IPS-18c (cell line): ENCODE measurements at regions not wholly inside any gene's neighbourhood (a gene's known extent, or its start where the extent isn't known, plus 50 kb on each side); places are given as distances from the start of the nearest gene placed in this dataset.

Source experiments
- H3K4me3 ChIP-seq: 2 replicates; pipeline ENCODE4 v1.7.0; 2013; ENCODE audit warnings: low read depth, mild to moderate bottlenecking, low read length, moderate library complexity; ENCODE audit not compliant: insufficient read depth
- H3K9me3 ChIP-seq: one replicate; pipeline ENCODE4 v1.6.1; 2013; ENCODE audit warnings: mild to moderate bottlenecking, low read length, moderate library complexity; ENCODE audit not compliant: control insufficient read depth, insufficient read depth

DNA sequence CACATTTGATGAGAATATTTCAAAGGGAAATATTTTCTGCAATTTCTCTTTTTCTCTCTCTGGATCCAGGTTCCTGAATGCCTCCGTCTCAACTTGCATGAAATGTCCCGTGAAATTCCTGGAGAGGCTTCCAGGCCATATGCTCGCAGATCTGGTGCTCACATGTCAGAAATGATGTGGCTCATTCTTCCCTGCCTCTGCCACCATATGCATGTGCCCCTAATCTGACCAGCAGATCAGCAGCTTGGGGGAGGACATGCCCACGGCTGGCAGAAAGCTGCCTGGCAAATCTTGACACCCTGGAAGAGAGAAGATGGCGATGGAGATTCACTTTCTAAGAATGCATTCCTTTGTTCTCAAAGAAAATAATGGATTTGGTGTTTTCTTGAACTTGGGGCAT is 490.7 kb downstream of the RPS24 start:
- H3K9me3 ChIP-seq: no peaks in the 10 kb centered on the region
- no peak overlapping the region for H3K4me3 ChIP-seq

DNA sequence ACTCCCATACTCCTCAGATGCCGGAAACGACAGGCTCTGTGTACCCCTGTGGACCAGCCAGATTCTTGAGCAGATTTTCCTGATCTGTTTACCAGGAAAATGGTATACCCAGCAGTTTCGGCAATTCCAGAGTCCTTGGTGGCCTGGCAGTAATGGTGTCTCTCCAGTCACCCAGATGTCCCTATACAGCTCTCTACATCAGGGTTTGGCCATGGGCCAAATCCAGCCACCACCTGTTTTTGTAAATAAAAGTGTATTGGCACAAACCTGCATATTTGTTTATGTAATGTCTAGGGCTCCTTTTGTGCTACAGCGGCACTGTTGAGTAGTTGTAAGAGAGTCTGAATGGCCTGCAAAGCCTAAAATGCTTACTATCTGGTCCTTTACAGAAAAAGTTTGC is 491.3 kb downstream of the RPS24 start:
- H3K4me3 ChIP-seq: no peak overlapping the region
- no peaks in the 10 kb centered on the region for H3K9me3 ChIP-seq

- Histone ChIP-seq H3K4me3 (no peak overlapping the region), H3K9me3 (peaks cover 2% of the 10 kb centered on the region)
Observed at GRCh38 chr10:78526347-78526746, 492.7 kb downstream of the RPS24 start.

GRCh38 chr10:78527296-78527695 is 493.6 kb downstream of the RPS24 start:
- Histone ChIP-seq H3K4me3 (no peak overlapping the region), H3K9me3 (peaks cover 2% of the 10 kb centered on the region)

GRCh38 chr10:78528749-78529204 is 495.1 kb downstream of the RPS24 start:
- Histone ChIP-seq H3K9me3 (peaks cover 2% of the 10 kb centered on the region), H3K4me3 (no peak overlapping the region)

- Histone ChIP-seq H3K9me3 (peaks cover 2% of the 10 kb centered on the region), H3K4me3 (no peak overlapping the region)
Observed at GRCh38 chr10:78529262-78529661, 495.6 kb downstream of the RPS24 start.

DNA sequence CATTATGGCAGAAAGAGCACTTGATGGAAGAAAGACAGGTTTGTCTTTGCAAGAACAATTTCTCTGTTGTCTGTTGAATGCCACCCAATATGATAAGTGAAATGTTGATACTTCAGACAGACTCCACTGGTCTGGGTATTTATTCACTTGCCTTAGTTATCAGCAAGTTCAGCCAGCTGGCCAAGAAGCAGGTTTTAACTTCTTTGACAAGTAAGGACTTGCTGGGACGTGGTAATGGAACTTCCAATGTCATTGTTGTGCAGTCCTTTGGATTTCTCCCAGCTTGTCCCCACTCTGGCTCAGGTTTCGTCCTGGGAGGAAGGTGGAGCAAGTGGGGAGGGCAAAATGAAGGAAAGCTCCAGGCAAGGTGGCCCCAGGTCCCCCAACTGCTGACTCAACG is 497.4 kb downstream of the RPS24 start:
- H3K9me3 ChIP-seq: peaks cover 2% of the 10 kb centered on the region
- no peak overlapping the region for H3K4me3 ChIP-seq

DNA sequence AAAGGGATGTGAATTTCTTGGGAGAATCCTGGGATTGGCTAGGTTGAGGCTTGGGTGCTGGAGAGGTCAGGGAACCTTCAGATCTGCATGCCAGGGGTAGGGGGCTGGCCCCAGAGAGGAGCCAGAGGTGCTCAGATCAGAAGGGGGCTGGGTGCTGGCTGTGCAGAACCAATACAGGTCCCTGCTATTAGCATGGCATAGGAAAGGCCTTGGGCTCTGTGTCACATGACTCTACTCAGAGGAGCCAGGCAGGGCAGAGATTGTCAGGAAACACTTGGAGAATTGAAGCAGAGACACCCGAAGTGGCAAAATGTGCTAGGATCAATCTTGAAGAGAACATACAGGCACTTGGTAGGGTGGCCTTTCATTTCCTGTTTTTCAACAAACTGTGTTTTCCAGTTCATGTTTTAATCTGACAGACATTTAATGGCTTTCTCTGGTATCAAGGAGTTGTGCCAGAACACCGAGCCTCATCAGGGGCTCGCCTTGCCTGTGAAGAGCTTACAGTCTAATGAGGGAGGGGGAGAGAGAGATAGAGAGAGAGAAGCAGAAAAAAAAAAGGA is 498.9 kb downstream of the RPS24 start:
- peaks cover 2% of the 10 kb centered on the region for H3K9me3 ChIP-seq
- H3K4me3 ChIP-seq: no peak overlapping the region

GRCh38 chr10:78533098-78533497 is 499.4 kb downstream of the RPS24 start:
- Histone ChIP-seq H3K4me3 (no peak overlapping the region), H3K9me3 (peaks cover 2% of the 10 kb centered on the region)

GRCh38 chr10:78533776-78534175 is 500.1 kb downstream of the RPS24 start:
- H3K4me3 ChIP-seq: no peak overlapping the region
- peaks cover 2% of the 10 kb centered on the region for H3K9me3 ChIP-seq

- no peak overlapping the region for H3K4me3 ChIP-seq
- peaks cover under 1% of the 10 kb centered on the region for H3K9me3 ChIP-seq
Observed at GRCh38 chr10:78535716-78536218, 502.1 kb downstream of the RPS24 start.

- H3K4me3 ChIP-seq: no peak overlapping the region
- H3K9me3 ChIP-seq: no peaks in the 10 kb centered on the region
Observed at GRCh38 chr10:78537018-78537417, 503.4 kb downstream of the RPS24 start.

- H3K4me3 ChIP-seq: no peak overlapping the region
- H3K9me3 ChIP-seq: no peaks in the 10 kb centered on the region
Observed at GRCh38 chr10:78539247-78539766, 505.6 kb downstream of the RPS24 start.

DNA sequence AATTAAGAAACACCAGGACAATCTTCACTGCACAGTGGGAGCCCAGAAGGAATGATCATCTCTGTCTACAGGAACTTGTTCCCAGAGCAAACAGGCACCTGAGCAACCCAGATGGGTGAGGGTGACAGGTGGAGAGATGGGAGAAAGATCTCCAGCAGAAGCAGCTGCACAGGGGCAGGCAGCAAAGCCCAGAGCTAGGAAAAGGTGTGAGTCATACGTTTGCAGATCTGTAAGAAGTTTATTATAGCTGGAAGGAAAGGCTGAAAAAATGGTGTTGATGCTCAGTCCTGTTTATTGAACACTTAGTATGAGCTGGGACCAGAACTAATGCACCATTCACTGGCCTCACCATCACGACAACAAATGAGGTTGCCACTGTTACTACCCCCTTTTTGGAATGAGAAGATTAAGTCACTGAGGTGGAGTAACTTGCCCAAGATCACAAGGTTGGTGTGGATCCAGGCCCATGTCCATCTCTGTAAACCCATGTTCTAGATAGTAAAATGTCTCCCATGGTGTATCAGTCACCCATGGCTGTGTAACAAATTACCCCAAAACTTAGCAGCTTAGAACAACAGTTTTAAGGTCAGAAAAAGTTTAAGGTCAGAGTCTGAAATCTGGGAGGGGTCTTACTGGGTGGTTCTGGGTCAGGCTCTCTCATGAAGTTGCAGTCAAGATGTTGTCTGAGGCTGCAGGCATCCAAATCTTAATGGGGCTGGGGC is 506.9 kb downstream of the RPS24 start:
- no peaks in the 10 kb centered on the region for H3K9me3 ChIP-seq
- H3K4me3 ChIP-seq: no peak overlapping the region

DNA sequence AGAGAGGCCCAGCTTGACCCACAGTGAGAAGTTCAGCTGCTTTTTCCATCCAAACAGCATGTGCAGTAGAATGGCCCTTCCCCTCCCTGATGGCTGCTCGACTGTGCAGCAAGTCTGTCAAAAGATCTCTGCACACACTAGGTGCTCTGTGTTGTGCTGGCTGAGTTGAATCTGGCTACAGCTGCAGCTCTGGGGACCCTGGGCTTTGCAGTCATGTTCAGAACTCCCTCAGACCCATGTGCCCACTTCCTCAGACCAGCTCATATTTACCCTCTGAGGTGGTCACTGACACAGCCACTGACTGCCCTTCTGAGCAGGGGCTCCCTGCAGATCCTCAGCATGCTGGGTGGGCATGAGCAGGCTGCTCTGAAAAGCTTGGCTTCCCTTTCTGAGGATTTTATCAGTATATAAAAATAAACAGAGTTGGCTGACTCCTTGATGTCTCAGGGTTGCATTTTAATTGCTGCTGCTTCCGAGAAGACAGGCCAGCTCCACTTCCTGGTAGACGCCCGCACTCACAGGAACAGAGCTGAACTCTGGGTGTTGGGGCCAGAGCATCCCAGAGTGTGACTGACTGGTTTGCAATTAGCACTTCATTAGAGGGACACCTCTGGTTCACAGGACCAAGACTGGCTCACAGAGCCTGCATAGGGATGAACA is 507.9 kb downstream of the RPS24 start:
- Histone ChIP-seq H3K4me3 (no peak overlapping the region), H3K9me3 (no peaks in the 10 kb centered on the region)

- Histone ChIP-seq H3K9me3 (no peaks in the 10 kb centered on the region), H3K4me3 (no peak overlapping the region)
Observed at GRCh38 chr10:78542141-78542489, 508.5 kb downstream of the RPS24 start.

DNA sequence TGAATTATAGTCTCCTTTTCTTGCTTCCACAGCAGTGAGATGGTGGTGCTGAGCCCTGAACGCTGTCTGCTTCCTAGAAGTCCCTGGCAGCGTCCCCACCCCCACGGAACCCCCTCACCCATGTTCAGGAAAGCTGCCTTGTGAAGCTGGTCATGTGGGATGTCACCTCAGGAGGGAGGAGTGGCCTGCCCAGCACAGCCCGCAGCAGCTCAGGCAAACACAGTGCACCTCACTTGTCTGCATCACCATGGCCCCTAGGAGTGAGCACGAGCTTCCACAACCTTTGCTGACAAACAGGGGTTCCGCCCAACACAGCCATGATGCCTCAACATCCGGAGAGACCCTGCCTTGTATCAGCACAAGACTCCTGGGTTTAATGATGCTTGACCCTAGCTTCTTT is 508.9 kb downstream of the RPS24 start:
- no peaks in the 10 kb centered on the region for H3K9me3 ChIP-seq
- H3K4me3 ChIP-seq: no peak overlapping the region
